ENCODE measurements at regions not wholly inside any gene's neighbourhood (a gene's known extent, or its start where the extent isn't known, plus 50 kb on each side); places are given as distances from the start of the nearest gene placed in this dataset.

DNA sequence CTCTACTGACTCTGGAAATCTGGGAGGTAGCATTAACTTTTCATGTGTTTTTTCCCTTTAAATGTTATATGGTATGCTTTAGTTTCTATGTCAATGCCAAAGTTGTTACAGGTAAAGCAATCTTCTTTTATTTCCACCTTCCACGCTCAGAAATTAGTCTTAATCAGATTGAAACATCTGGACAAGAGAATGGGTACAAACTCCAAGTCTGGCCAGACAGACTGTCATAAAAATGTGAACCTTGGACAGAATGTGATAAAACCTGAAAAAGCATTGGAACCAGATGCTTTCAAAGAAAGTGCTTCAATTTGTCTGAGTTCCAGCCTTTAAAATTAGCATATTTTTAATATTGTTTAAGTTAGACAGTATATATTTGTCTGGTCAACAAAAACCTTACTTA is 110.7 kb upstream of the P2RY1 start:
- Histone ChIP-seq H3K36me3 (ENCODE audit: control insufficient read depth in 2 of 2, insufficient read depth in 2 of 2, low read length in 1 of 2) (no peaks in the 10 kb centered on the region), H3K4me2 (ENCODE audit: control insufficient read depth, insufficient read depth) (no peak overlapping the region), H3K4me3 (no peak overlapping the region), H3K27ac (ENCODE audit: control insufficient read depth, insufficient read depth) (no peak overlapping the region), H3K4me1 (ENCODE audit: control insufficient read depth, insufficient read depth, low read length) (no peaks in the 10 kb centered on the region), H2AFZ (ENCODE audit: control insufficient read depth, low read depth, low read length) (no peak overlapping the region), H3K27me3 (replicated peaks in 1 of 2; ENCODE audit: control insufficient read depth in 2 of 2, insufficient read depth in 2 of 2, low read length in 1 of 2) (no peaks in the 10 kb centered on the region), H3K79me2 (ENCODE audit: control insufficient read depth, insufficient read depth, low read length) (no peaks in the 10 kb centered on the region), H3K9me3 (replicated peaks; ENCODE audit: control insufficient read depth, insufficient read depth, low read length) (no peaks in the 10 kb centered on the region; the same call in 2 of the 3 replicates), H4K20me1 (ENCODE audit: control insufficient read depth, insufficient read depth) (no peaks in the 10 kb centered on the region), H3K9ac (ENCODE audit: control insufficient read depth, insufficient read depth, low read length) (no peak overlapping the region)
- ChIA-PET RAD21 (ENCODE audit: unreplicated experiment) (no interaction called here), SMC1A (ENCODE audit: uncharacterized antibody, unreplicated experiment) (no interaction called here), POLR2A (no interaction called here), CTCF (no interaction called here)
- intact Hi-C loops (cut with micrococcal nuclease; ENCODE audit: unreplicated experiment) (no loop called here), in situ Hi-C loops (cut with MboI) (no loop called here)
- FAIRE-seq = no peak
- WGBS (ENCODE audit: insufficient coverage, insufficient replicate concordance, low lambda C conversion rate, missing lambda C conversion rate) = 4% methylated on average over 1 of the region's 1 CpG
- no TSS peak for BruUV-seq (replicated peaks)
- DNase-seq (ENCODE audit: low read depth, low spot score) = no peak
- ATAC-seq = no peak
- TF ChIP-seq EED (IDR thresholded peaks at IDR 0.05; ENCODE audit: low read depth) (no peak), NFYB (IDR thresholded peaks at IDR 0.05; ENCODE audit: insufficient read depth, low read depth, low read length) (no peak), POLR2AphosphoS5 (IDR thresholded peaks at IDR 0.05; ENCODE audit: low read length) (no peak), YBX1 (IDR thresholded peaks at IDR 0.05) (no peak), RUNX3 (IDR thresholded peaks at IDR 0.05; ENCODE audit: low read length) (no peak), EZH2 (IDR thresholded peaks at IDR 0.05; ENCODE audit: borderline replicate concordance, control insufficient read depth, low read depth, low read length) (no peak), SUZ12 (IDR thresholded peaks at IDR 0.05; ENCODE audit: unreplicated experiment) (no peak), BHLHE40 (IDR thresholded peaks at IDR 0.05; ENCODE audit: borderline replicate concordance in 1 of 2, low read depth in 2 of 2, low read length in 1 of 2) (no peak), POU2F2 (IDR thresholded peaks at IDR 0.05; ENCODE audit: borderline replicate concordance, low read depth, low read length) (no peak), CBX5 (IDR thresholded peaks at IDR 0.05; ENCODE audit: low read depth) (no peak)
- TF ChIP-seq, protein P1, sequence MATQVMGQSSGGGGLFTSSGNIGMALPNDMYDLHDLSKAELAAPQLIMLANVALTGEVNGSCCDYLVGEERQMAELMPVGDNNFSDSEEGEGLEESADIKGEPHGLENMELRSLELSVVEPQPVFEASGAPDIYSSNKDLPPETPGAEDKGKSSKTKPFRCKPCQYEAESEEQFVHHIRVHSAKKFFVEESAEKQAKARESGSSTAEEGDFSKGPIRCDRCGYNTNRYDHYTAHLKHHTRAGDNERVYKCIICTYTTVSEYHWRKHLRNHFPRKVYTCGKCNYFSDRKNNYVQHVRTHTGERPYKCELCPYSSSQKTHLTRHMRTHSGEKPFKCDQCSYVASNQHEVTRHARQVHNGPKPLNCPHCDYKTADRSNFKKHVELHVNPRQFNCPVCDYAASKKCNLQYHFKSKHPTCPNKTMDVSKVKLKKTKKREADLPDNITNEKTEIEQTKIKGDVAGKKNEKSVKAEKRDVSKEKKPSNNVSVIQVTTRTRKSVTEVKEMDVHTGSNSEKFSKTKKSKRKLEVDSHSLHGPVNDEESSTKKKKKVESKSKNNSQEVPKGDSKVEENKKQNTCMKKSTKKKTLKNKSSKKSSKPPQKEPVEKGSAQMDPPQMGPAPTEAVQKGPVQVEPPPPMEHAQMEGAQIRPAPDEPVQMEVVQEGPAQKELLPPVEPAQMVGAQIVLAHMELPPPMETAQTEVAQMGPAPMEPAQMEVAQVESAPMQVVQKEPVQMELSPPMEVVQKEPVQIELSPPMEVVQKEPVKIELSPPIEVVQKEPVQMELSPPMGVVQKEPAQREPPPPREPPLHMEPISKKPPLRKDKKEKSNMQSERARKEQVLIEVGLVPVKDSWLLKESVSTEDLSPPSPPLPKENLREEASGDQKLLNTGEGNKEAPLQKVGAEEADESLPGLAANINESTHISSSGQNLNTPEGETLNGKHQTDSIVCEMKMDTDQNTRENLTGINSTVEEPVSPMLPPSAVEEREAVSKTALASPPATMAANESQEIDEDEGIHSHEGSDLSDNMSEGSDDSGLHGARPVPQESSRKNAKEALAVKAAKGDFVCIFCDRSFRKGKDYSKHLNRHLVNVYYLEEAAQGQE (IDR thresholded peaks at IDR 0.05; ENCODE audit: low read depth, low read length) = no peak
- TF ChIP-seq, protein P2, sequence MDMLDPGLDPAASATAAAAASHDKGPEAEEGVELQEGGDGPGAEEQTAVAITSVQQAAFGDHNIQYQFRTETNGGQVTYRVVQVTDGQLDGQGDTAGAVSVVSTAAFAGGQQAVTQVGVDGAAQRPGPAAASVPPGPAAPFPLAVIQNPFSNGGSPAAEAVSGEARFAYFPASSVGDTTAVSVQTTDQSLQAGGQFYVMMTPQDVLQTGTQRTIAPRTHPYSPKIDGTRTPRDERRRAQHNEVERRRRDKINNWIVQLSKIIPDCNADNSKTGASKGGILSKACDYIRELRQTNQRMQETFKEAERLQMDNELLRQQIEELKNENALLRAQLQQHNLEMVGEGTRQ (IDR thresholded peaks at IDR 0.05; ENCODE audit: borderline replicate concordance, low read depth, low read length) = no peak
- TF ChIP-seq, protein P3, sequence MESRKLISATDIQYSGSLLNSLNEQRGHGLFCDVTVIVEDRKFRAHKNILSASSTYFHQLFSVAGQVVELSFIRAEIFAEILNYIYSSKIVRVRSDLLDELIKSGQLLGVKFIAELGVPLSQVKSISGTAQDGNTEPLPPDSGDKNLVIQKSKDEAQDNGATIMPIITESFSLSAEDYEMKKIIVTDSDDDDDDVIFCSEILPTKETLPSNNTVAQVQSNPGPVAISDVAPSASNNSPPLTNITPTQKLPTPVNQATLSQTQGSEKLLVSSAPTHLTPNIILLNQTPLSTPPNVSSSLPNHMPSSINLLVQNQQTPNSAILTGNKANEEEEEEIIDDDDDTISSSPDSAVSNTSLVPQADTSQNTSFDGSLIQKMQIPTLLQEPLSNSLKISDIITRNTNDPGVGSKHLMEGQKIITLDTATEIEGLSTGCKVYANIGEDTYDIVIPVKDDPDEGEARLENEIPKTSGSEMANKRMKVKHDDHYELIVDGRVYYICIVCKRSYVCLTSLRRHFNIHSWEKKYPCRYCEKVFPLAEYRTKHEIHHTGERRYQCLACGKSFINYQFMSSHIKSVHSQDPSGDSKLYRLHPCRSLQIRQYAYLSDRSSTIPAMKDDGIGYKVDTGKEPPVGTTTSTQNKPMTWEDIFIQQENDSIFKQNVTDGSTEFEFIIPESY (IDR thresholded peaks at IDR 0.05) = no peak
- TF ChIP-seq, protein P4, sequence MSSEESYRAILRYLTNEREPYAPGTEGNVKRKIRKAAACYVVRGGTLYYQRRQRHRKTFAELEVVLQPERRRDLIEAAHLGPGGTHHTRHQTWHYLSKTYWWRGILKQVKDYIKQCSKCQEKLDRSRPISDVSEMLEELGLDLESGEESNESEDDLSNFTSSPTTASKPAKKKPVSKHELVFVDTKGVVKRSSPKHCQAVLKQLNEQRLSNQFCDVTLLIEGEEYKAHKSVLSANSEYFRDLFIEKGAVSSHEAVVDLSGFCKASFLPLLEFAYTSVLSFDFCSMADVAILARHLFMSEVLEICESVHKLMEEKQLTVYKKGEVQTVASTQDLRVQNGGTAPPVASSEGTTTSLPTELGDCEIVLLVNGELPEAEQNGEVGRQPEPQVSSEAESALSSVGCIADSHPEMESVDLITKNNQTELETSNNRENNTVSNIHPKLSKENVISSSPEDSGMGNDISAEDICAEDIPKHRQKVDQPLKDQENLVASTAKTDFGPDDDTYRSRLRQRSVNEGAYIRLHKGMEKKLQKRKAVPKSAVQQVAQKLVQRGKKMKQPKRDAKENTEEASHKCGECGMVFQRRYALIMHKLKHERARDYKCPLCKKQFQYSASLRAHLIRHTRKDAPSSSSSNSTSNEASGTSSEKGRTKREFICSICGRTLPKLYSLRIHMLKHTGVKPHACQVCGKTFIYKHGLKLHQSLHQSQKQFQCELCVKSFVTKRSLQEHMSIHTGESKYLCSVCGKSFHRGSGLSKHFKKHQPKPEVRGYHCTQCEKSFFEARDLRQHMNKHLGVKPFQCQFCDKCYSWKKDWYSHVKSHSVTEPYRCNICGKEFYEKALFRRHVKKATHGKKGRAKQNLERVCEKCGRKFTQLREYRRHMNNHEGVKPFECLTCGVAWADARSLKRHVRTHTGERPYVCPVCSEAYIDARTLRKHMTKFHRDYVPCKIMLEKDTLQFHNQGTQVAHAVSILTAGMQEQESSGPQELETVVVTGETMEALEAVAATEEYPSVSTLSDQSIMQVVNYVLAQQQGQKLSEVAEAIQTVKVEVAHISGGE (CRISPR knock-in tag; IDR thresholded peaks at IDR 0.05) = no peak
